Panc1 (cell line): ENCODE measurements at regions not wholly inside any gene's neighbourhood (a gene's known extent, or its start where the extent isn't known, plus 50 kb on each side); places are given as distances from the start of the nearest gene placed in this dataset.

ENCODE experiments used
- ATAC-seq: fragments of 200-7000 bp; cut with Tn5 transposase; 2 replicates; pipeline ENCODE4 v1.9.1; 2020; ENCODE audit warnings: mild to moderate bottlenecking, moderate library complexity
- BruUV-seq: library from RNA; stranded (reverse); fragments of 400-500 nt; replicated peaks from 2 replicates; lab custom pipeline; 2021; lab: Mats Ljungman, UMichigan
- CTCF ChIA-PET: fragments of 300-600 bp; sonication (Branson Sonifier 250); formaldehyde crosslinking; loops from one replicate; lab custom pipeline; 2022; ENCODE audit warnings: antibody characterized with exemption; lab: Charles Lee
- POLR2A ChIA-PET: fragments of 300-600 bp; sonication (Branson Sonifier 250); formaldehyde crosslinking; loops from one replicate; lab custom pipeline; 2022; ENCODE audit warnings: antibody characterized with exemption; lab: Charles Lee
- DNase-seq: peaks from one replicate; pipeline ENCODE4 v3.0.0-alpha.2; 2010; ENCODE audit warnings: low read depth, low spot score
- H3K27ac ChIP-seq: 2 replicates; pipeline ENCODE4 v1.5.1; 2011; ENCODE audit warnings: mild to moderate bottlenecking, low read length, inconsistent platforms
- H3K27me3 ChIP-seq: fragments of 200-500 bp; sonication (Bioruptor generic); 2 replicates; pipeline ENCODE4 v1.6.0; 2014; ENCODE audit warnings: low read length, inconsistent platforms; ENCODE audit not compliant: control insufficient read depth, insufficient read depth
- H3K36me3 ChIP-seq: fragments of 200-500 bp; sonication (Bioruptor generic); 2 replicates; pipeline ENCODE4 v1.5.1; 2014; ENCODE audit warnings: inconsistent platforms, mild to moderate bottlenecking, low read length, moderate library complexity; ENCODE audit not compliant: control insufficient read depth, insufficient read depth
- H3K4me1 ChIP-seq: 2 replicates; pipeline ENCODE4 v1.5.1; 2011; ENCODE audit warnings: inconsistent platforms, mild to moderate bottlenecking, low read length, moderate library complexity; ENCODE audit not compliant: control insufficient read depth, insufficient read depth
- H3K4me3 ChIP-seq, 2 experiments: 2 replicates each; pipeline ENCODE4 v1.5.1; 2011 to 2012; ENCODE audit warnings: low read depth in 2 of 2, low read length in 2 of 2, mild to moderate bottlenecking in 2 of 2, inconsistent platforms in 1 of 2, moderate library complexity in 1 of 2
- H3K9me3 ChIP-seq: fragments of 200-500 bp; sonication (Bioruptor generic); 2 replicates; pipeline ENCODE4 v1.5.1; 2014; ENCODE audit warnings: low read depth, mild to moderate bottlenecking, inconsistent platforms, low read length, moderate library complexity; ENCODE audit not compliant: control insufficient read depth, insufficient read depth
- CTCF ChIP-seq: fragments of 450-650 bp; IDR thresholded peaks from 2 replicates; pipeline ENCODE4 v1.5.1; 2017; ENCODE audit warnings: mild to moderate bottlenecking
- POLR2AphosphoS5 ChIP-seq: IDR thresholded peaks from 2 replicates; pipeline ENCODE4 v1.6.1; 2012; ENCODE audit warnings: mild to moderate bottlenecking, low read depth, low read length, moderate library complexity
- REST ChIP-seq, 2 experiments: IDR thresholded peaks; 2 replicates each; pipeline ENCODE4 v1.6.1; 2011 to 2012; ENCODE audit warnings: low read depth in 2 of 2, control low read depth in 1 of 2, low read length in 1 of 2, mild to moderate bottlenecking in 1 of 2, moderate library complexity in 1 of 2; ENCODE audit not compliant: insufficient read depth in 1 of 2
- SIN3A ChIP-seq: IDR thresholded peaks from 2 replicates; pipeline ENCODE4 v1.6.1; 2012; ENCODE audit warnings: low read depth, mild to moderate bottlenecking, low read length, moderate library complexity, borderline replicate concordance; ENCODE audit not compliant: insufficient read depth
- TCF7L2 ChIP-seq: IDR thresholded peaks from 2 replicates; pipeline ENCODE4 v1.6.1; 2011; ENCODE audit warnings: mild to moderate bottlenecking, low read depth, low read length, inconsistent platforms
- in situ Hi-C: cut with HindIII; loops from 2 replicates; pipeline ENCODE4 v1.10.0; 2016; ENCODE audit warnings: low sequenced_read_pairs, low pct_unique_long_range_greater_than_20kb
- intact Hi-C: fragments of 100-400 bp; cut with micrococcal nuclease; formaldehyde crosslinking; loops from one replicate; pipeline ENCODE4 v1.10.0; 2022; ENCODE audit not compliant: unreplicated experiment

- in situ Hi-C loops: no loop called here
- no peak for TF ChIP-seq REST (IDR thresholded peaks at IDR 0.05; ENCODE audit: insufficient read depth in 1 of 2, low read depth in 2 of 2, low read length in 1 of 2)
- no peak for TF ChIP-seq POLR2AphosphoS5
- TF ChIP-seq CTCF: no peak
- H3K27me3 ChIP-seq: no peaks in the 10 kb centered on the region
- ATAC-seq: no peak
- intact Hi-C loops: no loop called here
- ChIA-PET CTCF (interaction anchor here (0.5 kb wide), 1 partner anchor 10 kb away, joined by 6 read pairs; no protein-coding TSS in a partner anchor), POLR2A (no interaction called here)
- no peaks in the 10 kb centered on the region for H3K36me3 ChIP-seq
- DNase-seq: no peak
- no TSS peak for BruUV-seq
- H3K4me3 ChIP-seq: no peak overlapping the region
- H3K9me3 ChIP-seq: no peaks in the 10 kb centered on the region
- H3K27ac ChIP-seq: no peak overlapping the region
- no peaks in the 10 kb centered on the region; the same call in 1 of the 2 replicates for H3K4me1 ChIP-seq
Observed at GRCh38 chr4:186808630-186809018, 85.0 kb upstream of the FAT1 start.

GRCh38 chr4:186809070-186809469 is 85.4 kb upstream of the FAT1 start:
- in situ Hi-C loops: no loop called here
- TF ChIP-seq TCF7L2 (no peak), POLR2AphosphoS5 (no peak), CTCF (no peak), SIN3A (no peak), REST (IDR thresholded peaks at IDR 0.05; ENCODE audit: insufficient read depth in 1 of 2, low read depth in 2 of 2, low read length in 1 of 2) (no peak)
- no peak for DNase-seq
- ChIA-PET CTCF (no interaction called here), POLR2A (no interaction called here)
- Histone ChIP-seq H3K27me3 (no peaks in the 10 kb centered on the region), H3K27ac (no peak overlapping the region), H3K4me1 (no peaks in the 10 kb centered on the region; the same call in 1 of the 2 replicates), H3K9me3 (no peaks in the 10 kb centered on the region), H3K36me3 (no peaks in the 10 kb centered on the region), H3K4me3 (no peak overlapping the region)
- intact Hi-C loops: no loop called here
- ATAC-seq: no peak
- no TSS peak for BruUV-seq
